Renal cortex interstitium (tissue), 11 donors: ENCODE measurements at regions not wholly inside any gene's neighbourhood (a gene's known extent, or its start where the extent isn't known, plus 50 kb on each side); places are given as distances from the start of the nearest gene placed in this dataset.
A peak's percentile ranks its signal among the peaks of the same experiment; 100 is the strongest.

Experiments used
- DNase-seq, 11 donors: peaks; one replicate each; pipeline ENCODE4 v3.0.0-alpha.2; 2013; ENCODE audit warnings: low read depth in 9 of 11, low spot score in 4 of 11; ENCODE audit errors: extremely low read depth in 1 of 11

GRCh38 chr4:82046796-82047195 is 327.0 kb downstream of the HNRNPD start:
- no peak for DNase-seq

- DNase-seq = no peak
Measured at GRCh38 chr4:82045267-82045666, 328.5 kb downstream of the HNRNPD start.

DNA sequence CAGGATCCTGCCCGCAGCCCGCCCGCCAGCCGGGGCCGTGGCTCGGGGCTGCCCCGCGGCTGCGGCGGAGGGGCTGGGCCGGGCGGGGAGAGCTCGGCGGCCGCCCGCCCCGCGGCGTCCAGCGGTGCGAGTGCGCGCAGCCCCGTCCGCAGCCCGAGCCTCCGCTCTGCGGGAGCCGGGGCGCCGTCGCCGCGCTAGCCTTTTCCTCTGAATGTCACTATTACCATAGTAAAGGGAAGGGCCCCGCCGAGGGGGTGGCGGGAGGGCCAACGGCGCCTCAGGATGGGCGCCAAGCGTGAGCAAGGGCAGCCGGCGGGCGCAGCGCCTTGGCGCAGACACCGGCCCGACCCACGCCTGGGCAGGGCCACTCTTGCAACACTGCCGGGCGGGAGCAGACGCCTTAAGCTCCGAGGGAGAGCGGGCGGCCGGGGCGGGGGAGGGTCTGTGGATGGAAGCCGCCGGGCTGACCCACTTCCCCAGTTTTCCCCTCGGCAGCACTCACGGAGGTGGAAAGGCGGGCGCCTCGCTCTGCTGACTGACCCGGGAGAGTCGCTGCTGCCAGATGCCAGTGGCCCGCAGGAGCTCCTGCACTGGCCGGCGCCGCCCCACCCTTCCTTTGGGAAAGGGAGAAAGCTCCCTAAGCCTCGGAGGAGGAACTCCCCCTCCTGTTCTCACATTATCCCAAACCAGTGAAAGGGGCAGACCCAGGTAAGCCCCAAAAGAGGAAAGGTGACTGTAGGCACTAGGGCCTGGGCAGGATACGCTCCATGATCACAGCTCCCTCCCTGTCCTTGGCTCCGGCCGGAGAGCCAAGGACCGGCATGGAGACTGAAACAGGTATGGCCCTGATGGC is 329.4 kb downstream of the HNRNPD start:
- peak; percentile 46 to 74 (median 65) for DNase-seq

DNA sequence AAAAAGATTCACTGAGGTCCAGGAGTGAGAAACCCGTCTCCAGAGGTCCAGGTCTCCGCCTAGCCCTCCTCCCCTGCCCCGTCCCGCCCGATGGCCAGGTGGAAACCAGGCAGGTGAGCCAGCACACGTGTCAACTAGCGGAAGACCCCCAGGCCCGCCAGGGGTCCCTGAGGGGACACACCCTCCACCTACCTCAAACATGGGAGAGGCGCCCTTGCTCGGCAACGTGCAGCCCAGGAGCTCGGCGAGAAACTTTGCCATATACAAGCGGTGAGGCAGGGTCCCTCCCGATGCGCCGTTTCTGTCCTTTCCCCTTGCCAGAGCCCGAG is 330.0 kb downstream of the HNRNPD start:
- DNase-seq = no peak

DNA sequence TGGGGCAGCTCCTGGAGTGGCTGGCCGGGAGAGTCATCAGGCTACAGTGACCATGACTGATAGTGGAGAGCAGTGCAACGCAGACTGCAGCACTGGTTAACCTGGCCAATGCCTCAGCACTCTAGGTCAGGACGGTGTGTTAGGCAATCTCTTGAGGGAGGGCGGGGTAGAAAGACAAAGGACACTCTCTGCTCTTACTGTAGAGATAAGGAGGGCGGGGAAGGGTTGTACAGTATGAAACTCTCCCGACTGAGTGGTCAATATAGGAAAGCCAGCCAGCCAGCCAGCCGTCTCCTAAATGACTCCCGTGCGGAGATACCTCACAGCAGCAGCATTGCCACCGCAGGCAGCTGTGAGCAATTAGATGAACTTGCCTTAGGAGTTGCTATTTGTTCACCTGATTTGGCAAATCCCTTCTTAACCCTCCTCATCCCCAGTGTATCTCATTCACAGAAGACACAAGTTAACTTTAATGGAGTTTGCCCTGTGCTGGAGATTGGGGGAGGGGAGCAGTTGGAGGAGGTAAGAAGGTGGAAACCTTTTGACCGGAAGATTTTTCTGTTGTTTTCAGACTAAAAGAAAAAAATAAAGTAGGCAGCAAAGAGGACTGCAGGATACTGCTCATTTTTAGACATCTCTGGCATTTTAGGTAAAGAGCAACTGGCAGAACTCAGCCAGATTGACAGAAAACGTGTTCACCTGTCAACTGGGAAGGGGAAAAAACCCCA is 330.5 kb downstream of the HNRNPD start:
- DNase-seq = no peak

GRCh38 chr4:82042042-82042441 is 331.7 kb downstream of the HNRNPD start:
- DNase-seq = no peak

DNA sequence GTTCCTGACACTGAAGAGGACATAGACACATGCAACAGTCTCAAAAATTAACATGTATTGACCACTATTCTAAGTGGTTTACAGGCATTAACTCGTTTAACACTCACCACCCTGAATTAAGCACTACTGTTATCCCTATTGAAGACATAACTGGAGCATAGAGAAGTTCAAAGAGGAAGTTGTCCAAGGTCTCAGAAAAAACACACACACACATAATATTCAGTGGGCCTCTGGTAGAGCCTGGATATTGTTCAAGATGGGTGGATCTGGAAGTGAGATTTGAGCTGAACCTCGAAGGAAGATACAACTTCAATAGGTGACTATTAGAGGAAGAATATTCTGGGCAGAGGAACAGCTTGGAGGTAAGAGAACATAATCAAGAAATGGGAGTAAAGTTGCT is 334.9 kb downstream of the HNRNPD start:
- DNase-seq = no peak

GRCh38 chr4:82036181-82036580 is 337.6 kb downstream of the HNRNPD start:
- DNase-seq = no peak

GRCh38 chr4:82034878-82035277 is 338.9 kb downstream of the HNRNPD start:
- DNase-seq = no peak

- DNase-seq = no peak
Measured at GRCh38 chr4:82033862-82034261, 339.9 kb downstream of the HNRNPD start.

DNA sequence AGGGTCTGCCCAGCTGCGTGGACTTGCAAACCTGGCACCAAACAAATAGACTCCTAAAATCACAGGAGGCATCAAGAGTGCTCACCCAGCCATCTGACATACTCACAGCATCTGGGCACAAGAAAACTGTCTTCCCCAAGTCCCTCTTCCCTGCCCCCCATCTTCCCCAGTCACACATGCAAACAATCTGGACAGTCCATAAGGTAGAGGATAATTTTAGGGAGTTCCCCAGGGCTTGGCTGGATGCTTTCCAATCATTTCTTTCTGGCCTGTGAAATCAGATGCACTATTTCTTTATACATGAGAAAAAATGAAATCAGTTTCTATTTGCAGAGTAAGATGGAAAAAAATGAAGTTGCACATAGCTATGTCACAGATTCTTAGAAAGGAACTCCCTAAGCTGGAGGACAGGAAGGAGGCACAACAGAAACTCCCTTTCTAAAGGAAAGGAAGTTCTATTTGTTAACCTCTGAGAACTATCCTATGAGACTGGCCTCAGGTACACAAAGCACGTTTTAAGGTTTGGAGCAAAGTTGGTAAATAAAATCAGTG is 342.3 kb downstream of the HNRNPD start:
- DNase-seq = no peak

DNA sequence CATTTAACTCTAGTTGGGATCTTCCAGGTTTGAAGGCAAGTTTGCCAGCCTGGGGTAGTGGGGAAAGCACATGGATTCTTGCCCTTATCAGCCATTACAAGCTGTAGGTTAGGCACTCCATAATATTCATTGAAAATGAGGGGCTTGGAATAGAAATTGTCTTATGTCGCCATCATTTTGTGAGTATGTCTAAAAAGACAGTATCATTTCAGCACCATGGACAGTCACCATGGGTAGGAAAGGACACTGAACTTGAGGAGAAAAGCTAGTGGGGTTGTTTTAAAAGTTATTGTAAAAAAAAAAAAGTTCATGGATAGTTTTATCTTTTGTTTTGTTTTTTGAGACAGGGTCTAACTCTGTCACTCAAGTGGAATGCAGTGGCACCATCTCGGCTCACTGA is 356.1 kb downstream of the HNRNPD start:
- DNase-seq = peak; percentile 25 to 71 (median 53)

DNA sequence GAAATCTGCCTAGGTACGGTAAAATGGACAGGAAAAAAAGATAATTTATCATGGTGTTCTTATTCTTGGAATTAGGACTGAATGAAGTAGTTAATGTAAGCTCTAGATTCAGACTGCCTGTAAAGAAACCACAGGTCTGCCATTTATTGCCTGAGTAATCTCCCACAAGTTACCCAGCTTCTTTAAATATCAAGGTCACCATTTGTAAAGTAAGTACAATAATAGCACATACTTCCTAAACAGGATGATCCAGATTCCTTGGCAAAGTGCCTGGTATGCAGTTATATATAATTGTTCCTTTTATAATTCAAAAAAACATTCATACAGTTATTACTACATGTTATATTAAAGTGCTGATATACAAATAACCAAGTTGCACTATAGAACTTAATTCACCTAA is 368.6 kb downstream of the HNRNPD start:
- peak in 6 of 11 donors; percentile 3 to 15 (median 8) for DNase-seq

DNA sequence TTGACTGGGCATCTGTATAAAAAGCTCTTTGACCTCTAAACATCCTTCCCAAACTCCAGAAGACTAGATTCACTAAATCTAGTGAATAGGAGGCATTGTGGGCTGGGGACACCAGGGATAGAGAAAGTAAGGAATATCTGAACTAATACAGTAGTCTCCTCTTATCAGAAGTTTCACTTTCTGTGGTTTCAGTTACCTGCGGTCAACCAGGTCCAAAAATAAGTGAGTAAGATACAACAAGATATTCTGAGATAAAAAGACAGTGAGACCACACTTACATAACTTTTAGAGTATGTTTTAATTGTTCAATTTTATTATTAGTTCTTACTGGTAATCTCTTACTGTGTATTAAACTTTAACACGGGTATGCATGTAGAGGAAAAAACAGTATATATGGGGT is 376.5 kb downstream of the HNRNPD start:
- no peak for DNase-seq

- no peak for DNase-seq
Measured at GRCh38 chr4:81990898-81991297, 382.9 kb downstream of the HNRNPD start.

- no peak for DNase-seq
Measured at GRCh38 chr4:81990211-81990610, 383.6 kb downstream of the HNRNPD start.

- DNase-seq = no peak
Measured at GRCh38 chr4:81989202-81989601, 384.6 kb downstream of the HNRNPD start.

GRCh38 chr4:81988178-81988577 is 385.6 kb downstream of the HNRNPD start:
- no peak for DNase-seq

GRCh38 chr4:81984746-81985145 is 389.0 kb downstream of the HNRNPD start:
- DNase-seq = no peak

GRCh38 chr4:81982846-81983540 is 390.8 kb downstream of the HNRNPD start:
- no peak for DNase-seq
